GM23248 (cell line): ENCODE measurements at regions not wholly inside any gene's neighbourhood (a gene's known extent, or its start where the extent isn't known, plus 50 kb on each side); places are given as distances from the start of the nearest gene placed in this dataset.

Source experiments
- EZH2 ChIP-seq: fragments of 200-600 bp; sonication (generic); IDR thresholded peaks from 2 replicates; pipeline ENCODE4 v1.6.1; 2018; ENCODE audit warnings: antibody characterized with exemption, mild to moderate bottlenecking; ENCODE audit not compliant: insufficient read depth, poor library complexity, severe bottlenecking
- EZH2phosphoT487 ChIP-seq: fragments of 200-600 bp; sonication (generic); IDR thresholded peaks from 2 replicates; pipeline ENCODE4 v1.6.1; 2018; ENCODE audit warnings: antibody characterized with exemption, moderate library complexity, mild to moderate bottlenecking, low read depth; ENCODE audit not compliant: insufficient read depth

DNA sequence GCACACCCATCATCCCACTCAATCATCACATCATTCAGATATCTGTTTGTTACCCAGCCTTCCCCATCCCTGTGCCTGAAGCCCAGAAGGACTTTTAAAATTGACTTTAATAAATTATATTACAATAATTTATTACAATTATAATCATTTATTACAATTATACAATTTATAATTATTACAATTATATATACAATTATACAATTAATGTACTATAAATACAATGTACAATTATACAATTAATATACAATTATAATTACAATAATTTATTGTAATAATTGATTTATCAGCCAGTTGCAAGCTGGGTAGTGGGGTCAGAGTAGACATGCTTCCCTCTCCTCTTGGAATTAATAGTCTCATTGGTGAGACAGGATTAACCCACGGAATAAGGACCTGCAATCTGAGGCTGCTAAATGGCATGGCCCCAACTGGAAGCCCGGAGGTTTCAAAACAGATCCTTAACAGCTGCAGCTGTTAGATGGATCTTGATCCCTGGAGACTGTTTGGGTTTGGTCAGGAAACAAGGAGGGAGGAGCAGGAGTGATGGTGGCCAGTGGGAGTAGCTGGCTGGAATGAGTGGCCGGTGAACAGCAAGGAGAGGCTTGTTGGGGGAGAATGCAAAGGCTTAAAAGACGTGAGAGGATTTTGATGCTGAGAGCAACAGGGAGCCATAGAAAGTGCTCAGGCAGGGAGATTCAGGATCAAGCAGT, 402.8 kb upstream of the PODXL start:
- no peak for TF ChIP-seq EZH2
- TF ChIP-seq EZH2phosphoT487, result no peak
